ENCODE measurements at regions not wholly inside any gene's neighbourhood (a gene's known extent, or its start where the extent isn't known, plus 50 kb on each side); places are given as distances from the start of the nearest gene placed in this dataset.
A peak's percentile ranks its signal among the peaks of the same experiment; 100 is the strongest.

- Histone ChIP-seq H3K79me2 (ENCODE audit: insufficient read depth) (no peaks in the 10 kb centered on the region), H3K4me3 (ENCODE audit: low read depth in 2 of 2, low read length in 1 of 2) (no peak overlapping the region), H3F3A (replicated peaks; ENCODE audit: insufficient read depth) (no peaks in the 10 kb centered on the region), H4K20me1 (ENCODE audit: insufficient read depth) (no peaks in the 10 kb centered on the region), H3K4me1 (ENCODE audit: control insufficient read depth in 1 of 2, insufficient read depth in 2 of 2, low read depth in 1 of 2, low read length in 1 of 2) (no peaks in the 10 kb centered on the region), H3K9me2 (no peaks in the 10 kb centered on the region), H3K36me3 (replicated peaks in 1 of 2; ENCODE audit: control insufficient read depth in 1 of 2, insufficient read depth in 2 of 2, low read length in 1 of 2) (no peaks in the 10 kb centered on the region), H3K4me2 (no peak overlapping the region), H3K9ac (no peak overlapping the region), H2AFZ (ENCODE audit: low read depth) (no peak overlapping the region), H3K9me3 (no peaks in the 10 kb centered on the region; the same call in none of the 2 replicates), H3K27ac (ENCODE audit: low read depth in 2 of 2, low read length in 1 of 2) (no peak overlapping the region), H3K27me3 (ENCODE audit: insufficient read depth) (no peaks in the 10 kb centered on the region)
- WGBS (ENCODE audit: low lambda C conversion rate): 37% methylated on average over 2 of the region's 2 CpGs
- ChIA-PET POLR2A (no interaction called here), CTCF (no interaction called here)
- no peak for DNase-seq
- TF ChIP-seq IRF3 (IDR thresholded peaks at IDR 0.05; ENCODE audit: low read depth, low read length): no peak
- TF ChIP-seq USF1 (IDR thresholded peaks at IDR 0.05; ENCODE audit: borderline replicate concordance, low read depth): no peak
These were observed 214.5 kb upstream of the CCN2 start for GRCh38 chr6:132165677-132166076.

- 6% methylated on average over 3 of the region's 3 CpGs for WGBS (ENCODE audit: low lambda C conversion rate)
- CTCF ChIA-PET: no interaction called here
- Histone ChIP-seq H2AFZ (ENCODE audit: low read depth) (no peak overlapping the region), H3K9ac (no peak overlapping the region), H3K79me2 (ENCODE audit: insufficient read depth) (no peaks in the 10 kb centered on the region), H4K20me1 (ENCODE audit: insufficient read depth) (no peaks in the 10 kb centered on the region), H3F3A (replicated peaks; ENCODE audit: insufficient read depth) (peaks cover 6% of the 10 kb centered on the region), H3K36me3 (replicated peaks in 1 of 2; ENCODE audit: control insufficient read depth in 1 of 2, insufficient read depth in 2 of 2, low read length in 1 of 2) (no peaks in the 10 kb centered on the region), H3K27me3 (ENCODE audit: insufficient read depth) (no peaks in the 10 kb centered on the region), H3K27ac (ENCODE audit: low read depth in 2 of 2, low read length in 1 of 2) (no peak overlapping the region), H3K9me3 (no peaks in the 10 kb centered on the region; the same call in none of the 2 replicates), H3K4me1 (ENCODE audit: control insufficient read depth in 1 of 2, insufficient read depth in 2 of 2, low read depth in 1 of 2, low read length in 1 of 2) (peaks cover 0 to 3% of the 10 kb centered on the region in 2 experiments; a peak in 1 of 4 replicates), H3K4me3 (ENCODE audit: low read depth in 2 of 2, low read length in 1 of 2) (no peak overlapping the region), H3K4me2 (no peak overlapping the region), H3K9me2 (no peaks in the 10 kb centered on the region)
- TF ChIP-seq RXRA (IDR thresholded peaks at IDR 0.05; ENCODE audit: borderline replicate concordance, low read depth) (no peak), POLR2AphosphoS5 (IDR thresholded peaks at IDR 0.05; ENCODE audit: low read depth, low read length) (no peak), SMC3 (IDR thresholded peaks at IDR 0.05; ENCODE audit: low read depth, low read length) (peak; percentile 71), GABPA (IDR thresholded peaks at IDR 0.05; ENCODE audit: low read depth) (no peak), ELF1 (IDR thresholded peaks at IDR 0.05) (no peak), FOXM1 (IDR thresholded peaks at IDR 0.05; ENCODE audit: low read depth) (no peak), RAD21 (IDR thresholded peaks at IDR 0.05; ENCODE audit: low read length) (peak; percentile 61), USF2 (IDR thresholded peaks at IDR 0.05; ENCODE audit: borderline replicate concordance, low read depth, low read length) (no peak), TAF1 (IDR thresholded peaks at IDR 0.05; ENCODE audit: borderline replicate concordance, low read depth, low read length) (no peak), FOSL2 (IDR thresholded peaks at IDR 0.05; ENCODE audit: borderline replicate concordance, low read depth) (no peak), CTCF (IDR thresholded peaks at IDR 0.05) (peak; percentile 69), GATA2 (CRISPR knock-in tag; IDR thresholded peaks at IDR 0.05) (no peak), FOXJ3 (CRISPR knock-in tag; IDR thresholded peaks at IDR 0.05) (no peak)
- POLR2A ChIA-PET: no interaction called here
- DNase-seq: no peak
These were observed 210.1 kb upstream of the CCN2 start for GRCh38 chr6:132161283-132161682.

Data from SK-N-SH (cell line).